ENCODE measurements at regions not wholly inside any gene's neighbourhood (a gene's known extent, or its start where the extent isn't known, plus 50 kb on each side); places are given as distances from the start of the nearest gene placed in this dataset.

DNA sequence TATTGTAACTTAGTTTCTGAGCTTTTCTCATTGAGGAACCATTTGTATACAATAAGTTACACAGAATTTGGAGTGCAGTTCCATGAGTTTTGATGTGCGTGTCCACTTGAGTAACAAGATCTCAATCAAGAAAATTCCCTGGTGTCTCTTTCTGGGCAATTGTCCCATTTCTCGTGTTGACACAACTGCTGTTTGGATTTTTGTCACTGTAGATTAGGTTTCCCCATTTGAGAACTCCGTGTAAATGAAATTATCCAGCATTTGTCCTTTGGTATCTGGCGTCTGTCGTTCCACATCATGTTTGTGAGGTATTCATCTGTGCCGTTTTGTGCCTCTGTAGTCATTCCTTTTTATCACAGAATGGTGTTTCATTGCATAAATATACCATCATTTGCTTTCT lies 547.0 kb downstream of the TBC1D22A start (continued):
- TF ChIP-seq ZNF530 (tag by site-specific recombination; IDR thresholded peaks at IDR 0.05; ENCODE audit: low read depth) (no peak), ZNF223 (tag by site-specific recombination; IDR thresholded peaks at IDR 0.05) (no peak), ZNF596 (tag by site-specific recombination; IDR thresholded peaks at IDR 0.05) (no peak), ZNF24 (tag by site-specific recombination; IDR thresholded peaks at IDR 0.05) (no peak)

DNA sequence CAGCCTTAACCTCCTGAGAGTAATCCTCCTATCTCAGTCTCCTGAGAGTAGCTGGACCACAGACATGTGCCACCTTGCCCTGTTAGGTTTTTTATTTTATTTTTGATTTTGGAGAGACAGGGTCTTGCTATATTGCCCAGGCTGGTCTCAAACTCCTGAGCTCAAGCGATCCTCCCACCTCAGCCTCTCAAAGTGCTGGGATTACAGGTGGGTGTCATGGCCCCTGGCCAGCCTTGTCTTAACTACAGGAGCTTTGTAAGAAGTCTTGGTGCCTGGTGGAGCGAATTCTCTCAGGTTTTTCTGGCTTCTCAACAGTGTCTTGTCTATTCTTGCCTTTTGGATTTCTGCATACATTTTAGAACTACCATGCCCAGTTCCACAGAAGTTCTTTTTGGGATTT lies 546.4 kb downstream of the TBC1D22A start:
- CTCF ChIA-PET, result no interaction called here
- Histone ChIP-seq H3K27ac (ENCODE audit: extremely low read depth, low read depth, low read length) (no peak overlapping the region), H3K4me1 (ENCODE audit: control insufficient read depth, insufficient read depth, low read length) (no peaks in the 10 kb centered on the region), H3K36me3 (ENCODE audit: control insufficient read depth in 2 of 2, insufficient read depth in 1 of 2, low read length in 2 of 2) (no peaks in the 10 kb centered on the region), H3K4me3 (ENCODE audit: low read depth, low read length) (no peak overlapping the region), H3K9me3 (ENCODE audit: control insufficient read depth, insufficient read depth, low read depth, low read length) (no peaks in the 10 kb centered on the region)
- TF ChIP-seq HOXD13 (CRISPR knock-in tag; IDR thresholded peaks at IDR 0.05; ENCODE audit: borderline replicate concordance) (no peak), ZNF830 (tag by site-specific recombination; IDR thresholded peaks at IDR 0.05; ENCODE audit: low read depth) (no peak), BCL11A (tag by site-specific recombination; IDR thresholded peaks at IDR 0.05; ENCODE audit: low read depth) (no peak), BCL11B (tag by site-specific recombination; IDR thresholded peaks at IDR 0.05; ENCODE audit: low read depth) (no peak), ZBTB7A (tag by site-specific recombination; IDR thresholded peaks at IDR 0.05; ENCODE audit: low read depth) (no peak), ZNF354C (tag by site-specific recombination; IDR thresholded peaks at IDR 0.05; ENCODE audit: borderline replicate concordance, low read depth) (no peak), ZNF423 (tag by site-specific recombination; IDR thresholded peaks at IDR 0.05) (no peak), ZNF350 (tag by site-specific recombination; IDR thresholded peaks at IDR 0.05) (no peak), ZNF596 (tag by site-specific recombination; IDR thresholded peaks at IDR 0.05) (no peak), HOXC10 (CRISPR knock-in tag; IDR thresholded peaks at IDR 0.05) (no peak), YY1 (tag by site-specific recombination; IDR thresholded peaks at IDR 0.05) (no peak), TCF7L2 (IDR thresholded peaks at IDR 0.05; ENCODE audit: borderline replicate concordance, low read depth, low read length) (no peak)
- TF ChIP-seq, protein P1, sequence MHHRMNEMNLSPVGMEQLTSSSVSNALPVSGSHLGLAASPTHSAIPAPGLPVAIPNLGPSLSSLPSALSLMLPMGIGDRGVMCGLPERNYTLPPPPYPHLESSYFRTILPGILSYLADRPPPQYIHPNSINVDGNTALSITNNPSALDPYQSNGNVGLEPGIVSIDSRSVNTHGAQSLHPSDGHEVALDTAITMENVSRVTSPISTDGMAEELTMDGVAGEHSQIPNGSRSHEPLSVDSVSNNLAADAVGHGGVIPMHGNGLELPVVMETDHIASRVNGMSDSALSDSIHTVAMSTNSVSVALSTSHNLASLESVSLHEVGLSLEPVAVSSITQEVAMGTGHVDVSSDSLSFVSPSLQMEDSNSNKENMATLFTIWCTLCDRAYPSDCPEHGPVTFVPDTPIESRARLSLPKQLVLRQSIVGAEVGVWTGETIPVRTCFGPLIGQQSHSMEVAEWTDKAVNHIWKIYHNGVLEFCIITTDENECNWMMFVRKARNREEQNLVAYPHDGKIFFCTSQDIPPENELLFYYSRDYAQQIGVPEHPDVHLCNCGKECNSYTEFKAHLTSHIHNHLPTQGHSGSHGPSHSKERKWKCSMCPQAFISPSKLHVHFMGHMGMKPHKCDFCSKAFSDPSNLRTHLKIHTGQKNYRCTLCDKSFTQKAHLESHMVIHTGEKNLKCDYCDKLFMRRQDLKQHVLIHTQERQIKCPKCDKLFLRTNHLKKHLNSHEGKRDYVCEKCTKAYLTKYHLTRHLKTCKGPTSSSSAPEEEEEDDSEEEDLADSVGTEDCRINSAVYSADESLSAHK (tag by site-specific recombination; IDR thresholded peaks at IDR 0.05), result no peak
- TF ChIP-seq, protein P2, sequence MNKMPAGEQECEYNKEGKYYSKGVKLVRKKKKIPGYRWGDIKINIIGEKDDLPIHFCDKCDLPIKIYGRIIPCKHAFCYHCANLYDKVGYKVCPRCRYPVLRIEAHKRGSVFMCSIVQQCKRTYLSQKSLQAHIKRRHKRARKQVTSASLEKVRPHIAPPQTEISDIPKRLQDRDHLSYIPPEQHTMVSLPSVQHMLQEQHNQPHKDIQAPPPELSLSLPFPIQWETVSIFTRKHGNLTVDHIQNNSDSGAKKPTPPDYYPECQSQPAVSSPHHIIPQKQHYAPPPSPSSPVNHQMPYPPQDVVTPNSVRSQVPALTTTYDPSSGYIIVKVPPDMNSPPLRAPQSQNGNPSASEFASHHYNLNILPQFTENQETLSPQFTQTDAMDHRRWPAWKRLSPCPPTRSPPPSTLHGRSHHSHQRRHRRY (tag by site-specific recombination; IDR thresholded peaks at IDR 0.05), result no peak
- TF ChIP-seq, protein P3, sequence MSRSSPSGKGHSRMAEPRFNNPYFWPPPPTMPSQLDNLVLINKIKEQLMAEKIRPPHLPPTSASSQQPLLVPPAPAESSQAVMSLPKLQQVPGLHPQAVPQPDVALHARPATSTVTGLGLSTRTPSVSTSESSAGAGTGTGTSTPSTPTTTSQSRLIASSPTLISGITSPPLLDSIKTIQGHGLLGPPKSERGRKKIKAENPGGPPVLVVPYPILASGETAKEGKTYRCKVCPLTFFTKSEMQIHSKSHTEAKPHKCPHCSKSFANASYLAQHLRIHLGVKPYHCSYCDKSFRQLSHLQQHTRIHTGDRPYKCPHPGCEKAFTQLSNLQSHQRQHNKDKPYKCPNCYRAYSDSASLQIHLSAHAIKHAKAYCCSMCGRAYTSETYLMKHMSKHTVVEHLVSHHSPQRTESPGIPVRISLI (tag by site-specific recombination; IDR thresholded peaks at IDR 0.05), result no peak
- TF ChIP-seq, protein P4, sequence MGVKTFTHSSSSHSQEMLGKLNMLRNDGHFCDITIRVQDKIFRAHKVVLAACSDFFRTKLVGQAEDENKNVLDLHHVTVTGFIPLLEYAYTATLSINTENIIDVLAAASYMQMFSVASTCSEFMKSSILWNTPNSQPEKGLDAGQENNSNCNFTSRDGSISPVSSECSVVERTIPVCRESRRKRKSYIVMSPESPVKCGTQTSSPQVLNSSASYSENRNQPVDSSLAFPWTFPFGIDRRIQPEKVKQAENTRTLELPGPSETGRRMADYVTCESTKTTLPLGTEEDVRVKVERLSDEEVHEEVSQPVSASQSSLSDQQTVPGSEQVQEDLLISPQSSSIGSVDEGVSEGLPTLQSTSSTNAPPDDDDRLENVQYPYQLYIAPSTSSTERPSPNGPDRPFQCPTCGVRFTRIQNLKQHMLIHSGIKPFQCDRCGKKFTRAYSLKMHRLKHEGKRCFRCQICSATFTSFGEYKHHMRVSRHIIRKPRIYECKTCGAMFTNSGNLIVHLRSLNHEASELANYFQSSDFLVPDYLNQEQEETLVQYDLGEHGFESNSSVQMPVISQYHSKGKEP (tag by site-specific recombination; IDR thresholded peaks at IDR 0.05), result no peak
- POLR2A ChIA-PET, result no interaction called here

DNA sequence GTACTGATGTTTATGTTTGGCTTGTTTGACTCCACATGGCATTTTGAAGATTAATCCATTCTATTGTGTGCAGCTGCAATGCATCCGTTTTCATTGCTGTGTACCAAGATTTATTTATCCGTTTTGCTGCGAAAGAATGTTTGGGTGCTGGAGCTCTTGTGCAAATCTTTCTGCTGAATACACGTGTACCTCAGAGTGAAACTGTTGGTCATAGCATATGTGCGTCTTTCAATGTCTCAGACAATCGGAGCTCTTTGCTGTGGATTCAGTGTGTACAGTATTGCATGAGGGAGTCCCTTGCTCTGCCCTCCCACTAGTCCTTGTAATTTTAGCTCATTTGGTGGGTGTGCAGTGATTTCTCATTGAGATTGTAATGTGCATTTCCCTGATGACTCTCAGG lies 545.4 kb downstream of the TBC1D22A start:
- H3K9me3 ChIP-seq (ENCODE audit: control insufficient read depth, insufficient read depth, low read depth, low read length), result no peaks in the 10 kb centered on the region
- TF ChIP-seq TRIM28 (IDR thresholded peaks at IDR 0.05; ENCODE audit: borderline replicate concordance, low read length) (no peak), ZNF776 (tag by site-specific recombination; IDR thresholded peaks at IDR 0.05; ENCODE audit: borderline replicate concordance) (no peak), ZNF561 (tag by site-specific recombination; IDR thresholded peaks at IDR 0.05; ENCODE audit: borderline replicate concordance) (no peak), ZNF560 (tag by site-specific recombination; IDR thresholded peaks at IDR 0.05; ENCODE audit: borderline replicate concordance) (no peak)
- TF ChIP-seq, protein P5, sequence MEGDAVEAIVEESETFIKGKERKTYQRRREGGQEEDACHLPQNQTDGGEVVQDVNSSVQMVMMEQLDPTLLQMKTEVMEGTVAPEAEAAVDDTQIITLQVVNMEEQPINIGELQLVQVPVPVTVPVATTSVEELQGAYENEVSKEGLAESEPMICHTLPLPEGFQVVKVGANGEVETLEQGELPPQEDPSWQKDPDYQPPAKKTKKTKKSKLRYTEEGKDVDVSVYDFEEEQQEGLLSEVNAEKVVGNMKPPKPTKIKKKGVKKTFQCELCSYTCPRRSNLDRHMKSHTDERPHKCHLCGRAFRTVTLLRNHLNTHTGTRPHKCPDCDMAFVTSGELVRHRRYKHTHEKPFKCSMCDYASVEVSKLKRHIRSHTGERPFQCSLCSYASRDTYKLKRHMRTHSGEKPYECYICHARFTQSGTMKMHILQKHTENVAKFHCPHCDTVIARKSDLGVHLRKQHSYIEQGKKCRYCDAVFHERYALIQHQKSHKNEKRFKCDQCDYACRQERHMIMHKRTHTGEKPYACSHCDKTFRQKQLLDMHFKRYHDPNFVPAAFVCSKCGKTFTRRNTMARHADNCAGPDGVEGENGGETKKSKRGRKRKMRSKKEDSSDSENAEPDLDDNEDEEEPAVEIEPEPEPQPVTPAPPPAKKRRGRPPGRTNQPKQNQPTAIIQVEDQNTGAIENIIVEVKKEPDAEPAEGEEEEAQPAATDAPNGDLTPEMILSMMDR (tag by site-specific recombination; IDR thresholded peaks at IDR 0.05), result no peak
- TF ChIP-seq, protein P6, sequence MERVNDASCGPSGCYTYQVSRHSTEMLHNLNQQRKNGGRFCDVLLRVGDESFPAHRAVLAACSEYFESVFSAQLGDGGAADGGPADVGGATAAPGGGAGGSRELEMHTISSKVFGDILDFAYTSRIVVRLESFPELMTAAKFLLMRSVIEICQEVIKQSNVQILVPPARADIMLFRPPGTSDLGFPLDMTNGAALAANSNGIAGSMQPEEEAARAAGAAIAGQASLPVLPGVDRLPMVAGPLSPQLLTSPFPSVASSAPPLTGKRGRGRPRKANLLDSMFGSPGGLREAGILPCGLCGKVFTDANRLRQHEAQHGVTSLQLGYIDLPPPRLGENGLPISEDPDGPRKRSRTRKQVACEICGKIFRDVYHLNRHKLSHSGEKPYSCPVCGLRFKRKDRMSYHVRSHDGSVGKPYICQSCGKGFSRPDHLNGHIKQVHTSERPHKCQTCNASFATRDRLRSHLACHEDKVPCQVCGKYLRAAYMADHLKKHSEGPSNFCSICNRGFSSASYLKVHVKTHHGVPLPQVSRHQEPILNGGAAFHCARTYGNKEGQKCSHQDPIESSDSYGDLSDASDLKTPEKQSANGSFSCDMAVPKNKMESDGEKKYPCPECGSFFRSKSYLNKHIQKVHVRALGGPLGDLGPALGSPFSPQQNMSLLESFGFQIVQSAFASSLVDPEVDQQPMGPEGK (tag by site-specific recombination; IDR thresholded peaks at IDR 0.05), result no peak

More for the DNA sequence above, 545.4 kb downstream of the TBC1D22A start:
- ChIA-PET POLR2A (no interaction called here), CTCF (no interaction called here)
- no peak overlapping the region for H3K4me3 ChIP-seq (ENCODE audit: low read depth, low read length)
- no peak overlapping the region for H3K27ac ChIP-seq (ENCODE audit: extremely low read depth, low read depth, low read length)
- H3K36me3 ChIP-seq (ENCODE audit: control insufficient read depth in 2 of 2, insufficient read depth in 1 of 2, low read length in 2 of 2), result no peaks in the 10 kb centered on the region
- H3K4me1 ChIP-seq (ENCODE audit: control insufficient read depth, insufficient read depth, low read length), result no peaks in the 10 kb centered on the region
